ENCODE measurements at regions not wholly inside any gene's neighbourhood (a gene's known extent, or its start where the extent isn't known, plus 50 kb on each side); places are given as distances from the start of the nearest gene placed in this dataset.

GRCh38 chr2:763766-764525 is 86.7 kb upstream of the TMEM18 start (continued):
- TF ChIP-seq ZNF462 (CRISPR knock-in tag; IDR thresholded peaks at IDR 0.05): no peak
- TF ChIP-seq REST (IDR thresholded peaks at IDR 0.05; ENCODE audit: unreplicated experiment): no peak
- TF ChIP-seq CREB1 (CRISPR knock-in tag; IDR thresholded peaks at IDR 0.05; ENCODE audit: low read depth): no peak

GRCh38 chr2:762646-763045 is 85.4 kb upstream of the TMEM18 start:
- Histone ChIP-seq H3K79me2 (replicated peaks; ENCODE audit: insufficient read depth) (no peaks in the 10 kb centered on the region), H3K4me3 (no peak overlapping the region), H2AFZ (no peak overlapping the region), H4K20me1 (replicated peaks; ENCODE audit: insufficient read depth) (no peaks in the 10 kb centered on the region), H3K4me2 (no peak overlapping the region), H3K36me3 (ENCODE audit: insufficient read depth) (no peaks in the 10 kb centered on the region), H3K27me3 (ENCODE audit: insufficient read depth) (no peaks in the 10 kb centered on the region), H3K27ac (ENCODE audit: low read depth) (no peak overlapping the region), H3K4me1 (ENCODE audit: insufficient read depth) (peaks cover 8% of the 10 kb centered on the region), H3K9me2 (ENCODE audit: insufficient read depth) (no peaks in the 10 kb centered on the region), H3F3A (replicated peaks; ENCODE audit: low read depth) (no peaks in the 10 kb centered on the region)
- DNase-seq (ENCODE audit: low spot score) (no peak), ATAC-seq (no peak)
- Mint-ChIP-seq H3K27me3 (ENCODE audit: insufficient read depth, low read depth, poor library complexity) (peaks cover 8% of the 10 kb centered on the region), H3K9me3 (no peaks in the 10 kb centered on the region), H3K4me3 (no peak overlapping the region), H3K36me3 (ENCODE audit: low read depth) (no peaks in the 10 kb centered on the region), H3K4me1 (peaks cover 19% of the 10 kb centered on the region), H3K27ac (no peak overlapping the region)
- TF ChIP-seq REST (IDR thresholded peaks at IDR 0.05; ENCODE audit: unreplicated experiment) (no peak), POLR2AphosphoS5 (IDR thresholded peaks at IDR 0.05; ENCODE audit: low read depth) (no peak), NANOG (IDR thresholded peaks at IDR 0.05; ENCODE audit: borderline replicate concordance) (no peak), CTCF (conservative IDR thresholded peaks at IDR 0.05; ENCODE audit: low read depth in 2 of 2) (no peak), STAT1 (IDR thresholded peaks at IDR 0.05; ENCODE audit: unreplicated experiment) (no peak), ZNF114 (CRISPR knock-in tag; IDR thresholded peaks at IDR 0.05) (no peak), JUNB (IDR thresholded peaks at IDR 0.05; ENCODE audit: unreplicated experiment) (no peak)

Data from GM23338 (cell line).